ENCODE measurements at regions not wholly inside any gene's neighbourhood (a gene's known extent, or its start where the extent isn't known, plus 50 kb on each side); places are given as distances from the start of the nearest gene placed in this dataset.

- no peak for TF ChIP-seq CTCF (IDR thresholded peaks at IDR 0.05; ENCODE audit: low read length, missing control alignments)
- no peak for DNase-seq (ENCODE audit: low read depth)
- no peak overlapping the region for H3K4me3 ChIP-seq (replicated peaks; ENCODE audit: low read depth, low read length)
These were observed 387.2 kb downstream of the GRB14 start for GRCh38 chr2:164234074-164234473.

- no peak overlapping the region for H3K4me3 ChIP-seq (replicated peaks; ENCODE audit: low read depth, low read length)
- DNase-seq (ENCODE audit: low read depth), result no peak
- no peak for TF ChIP-seq CTCF (IDR thresholded peaks at IDR 0.05; ENCODE audit: low read length, missing control alignments)
These were observed 397.3 kb downstream of the GRB14 start for GRCh38 chr2:164224007-164224406.

- no peak for DNase-seq (ENCODE audit: low read depth)
- no peak for TF ChIP-seq CTCF (IDR thresholded peaks at IDR 0.05; ENCODE audit: low read length, missing control alignments)
- no peak overlapping the region for H3K4me3 ChIP-seq (replicated peaks; ENCODE audit: low read depth, low read length)
These were observed 399.8 kb downstream of the GRB14 start for GRCh38 chr2:164221473-164221872.

- H3K4me3 ChIP-seq (replicated peaks; ENCODE audit: low read depth, low read length), result no peak overlapping the region
- DNase-seq (ENCODE audit: low read depth), result no peak
- TF ChIP-seq CTCF (IDR thresholded peaks at IDR 0.05; ENCODE audit: low read length, missing control alignments), result no peak
These were observed 401.0 kb downstream of the GRB14 start for GRCh38 chr2:164220265-164220664.

- TF ChIP-seq CTCF (IDR thresholded peaks at IDR 0.05; ENCODE audit: low read length, missing control alignments), result no peak
- DNase-seq (ENCODE audit: low read depth), result no peak
- no peak overlapping the region for H3K4me3 ChIP-seq (replicated peaks; ENCODE audit: low read depth, low read length)
These were observed 407.4 kb downstream of the GRB14 start for GRCh38 chr2:164213916-164214315.

- H3K4me3 ChIP-seq (replicated peaks; ENCODE audit: low read depth, low read length), result no peak overlapping the region
- DNase-seq (ENCODE audit: low read depth), result peak; percentile 33
- TF ChIP-seq CTCF (IDR thresholded peaks at IDR 0.05; ENCODE audit: low read length, missing control alignments), result no peak
These were observed 415.9 kb downstream of the GRB14 start for GRCh38 chr2:164205347-164205746.

GRCh38 chr2:164203131-164203530 lies 418.2 kb downstream of the GRB14 start:
- no peak for TF ChIP-seq CTCF (IDR thresholded peaks at IDR 0.05; ENCODE audit: low read length, missing control alignments)
- no peak overlapping the region for H3K4me3 ChIP-seq (replicated peaks; ENCODE audit: low read depth, low read length)
- no peak for DNase-seq (ENCODE audit: low read depth)
